K562 (cell line): ENCODE measurements at regions not wholly inside any gene's neighbourhood (a gene's known extent, or its start where the extent isn't known, plus 50 kb on each side); places are given as distances from the start of the nearest gene placed in this dataset.

Source experiments
- ATAC-seq: fragments of 200-7000 bp; cut with Tn5 transposase; 3 replicates; pipeline ENCODE4 v1.9.1; 2020; ENCODE audit warnings: moderate library complexity
- BruUV-seq: library from RNA; stranded (reverse); fragments of 400-500 nt; replicated peaks from 2 replicates; lab custom pipeline; 2021; lab: Mats Ljungman, UMichigan
- CTCF ChIA-PET: fragments of 300-600 bp; formaldehyde crosslinking; extraction: SDS; loops from one replicate; lab custom pipeline; 2021; ENCODE audit warnings: low intra/inter-chr PET ratio; lab: Yijun Ruan, JAX
- POLR2A ChIA-PET: fragments of 300-600, 350-650 bp; sonication (Branson Sonifier 250); formaldehyde crosslinking; extraction: SDS; loops from one replicate; lab custom pipeline; 2021; ENCODE audit warnings: antibody characterized with exemption, inconsistent platforms; lab: Yijun Ruan, JAX
- DNase-seq, 4 experiments: peaks; one replicate each; pipeline versions ENCODE4 v3.0.0 to v3.0.0-alpha.2; 2011 to 2018; ENCODE audit warnings: low spot score in 3 of 4, mixed read lengths in 3 of 4; ENCODE audit errors: extremely low read depth in 1 of 4
- FAIRE-seq: peaks from 2 replicates; lab custom pipeline; 2011; peaks lifted over from hg19 to GRCh38; lab: Jason Lieb, UNC
- H2AFZ ChIP-seq: 2 replicates; pipeline ENCODE4 v1.6.0; 2011; ENCODE audit warnings: low read depth, low read length, control low read depth, inconsistent platforms
- H3K27ac ChIP-seq: fragments of 200-600 bp; 3 replicates; pipeline ENCODE4 v1.8.0; 2011; ENCODE audit warnings: low read depth, mild to moderate bottlenecking, control low read depth, inconsistent platforms, low read length, moderate library complexity, mixed read lengths; ENCODE audit errors: extremely low read depth
- H3K27me3 ChIP-seq, 2 experiments: fragments of 300-600 bp in 1 of 2; 2 replicates in 1 of 2; 3 replicates in 1 of 2; pipeline versions ENCODE4 v1.6.0 to v1.8.0; 2011; ENCODE audit warnings: inconsistent platforms in 2 of 2, low read length in 2 of 2, mild to moderate bottlenecking in 1 of 2, mixed read lengths in 1 of 2, moderate library complexity in 1 of 2; ENCODE audit not compliant: control insufficient read depth in 2 of 2, insufficient read depth in 2 of 2
- H3K36me3 ChIP-seq: fragments of 300-600 bp; 3 replicates; pipeline ENCODE4 v1.8.0; 2011; ENCODE audit warnings: mild to moderate bottlenecking, low read length, inconsistent platforms; ENCODE audit not compliant: control insufficient read depth, insufficient read depth
- H3K4me1 ChIP-seq, 2 experiments: fragments of 200-600 bp in 1 of 2; replicated peaks in 1 of 2; 2 replicates in 1 of 2; 3 replicates in 1 of 2; pipeline versions ENCODE4 v1.5.1 to v1.8.0; 2011; ENCODE audit warnings: inconsistent platforms in 2 of 2, low read length in 2 of 2, mild to moderate bottlenecking in 1 of 2, mixed read lengths in 1 of 2, moderate library complexity in 1 of 2; ENCODE audit not compliant: control insufficient read depth in 2 of 2, insufficient read depth in 2 of 2
- H3K4me2 ChIP-seq: 2 replicates; pipeline ENCODE4 v1.6.1; 2011; ENCODE audit warnings: low read length, control low read depth, inconsistent platforms, mixed read lengths; ENCODE audit not compliant: insufficient read depth
- H3K4me3 ChIP-seq: fragments of 200-600 bp; sonication (generic), shearing (Covaris generic); 2 replicates; pipeline ENCODE4 v1.5.1; 2016; ENCODE audit warnings: control low read depth, inconsistent platforms
- H3K79me2 ChIP-seq: fragments of 200-600 bp; 3 replicates; pipeline ENCODE4 v1.8.0; 2011; ENCODE audit warnings: low read length, inconsistent platforms; ENCODE audit not compliant: control insufficient read depth, insufficient read depth
- H3K9ac ChIP-seq, 2 experiments: 2 replicates each; pipeline versions ENCODE4 v1.6.0 to v1.6.1; 2011; ENCODE audit warnings: low read depth in 2 of 2, low read length in 2 of 2, control low read depth in 1 of 2, inconsistent platforms in 1 of 2, mild to moderate bottlenecking in 1 of 2, mixed read lengths in 1 of 2; ENCODE audit not compliant: insufficient read depth in 1 of 2
- H3K9me1 ChIP-seq: one replicate; pipeline ENCODE4 v1.6.0; 2011; ENCODE audit warnings: inconsistent platforms, mild to moderate bottlenecking, low read length, moderate library complexity; ENCODE audit not compliant: control insufficient read depth, insufficient read depth
- H3K9me3 ChIP-seq: replicated peaks from 2 replicates; pipeline ENCODE4 v1.5.1; 2011; ENCODE audit warnings: low read depth, low read length, inconsistent platforms; ENCODE audit not compliant: control insufficient read depth, insufficient read depth
- H4K20me1 ChIP-seq: replicated peaks from 2 replicates; pipeline ENCODE4 v1.6.1; 2011; ENCODE audit warnings: low read length, inconsistent platforms, mixed read lengths; ENCODE audit not compliant: control insufficient read depth, insufficient read depth
- NFIC ChIP-seq: fragments of 450-650 bp; IDR thresholded peaks from 2 replicates; pipeline ENCODE4 v1.6.1; 2017; ENCODE audit warnings: mild to moderate bottlenecking, inconsistent platforms
- PTTG1 ChIP-seq: fragments of 450-650 bp; IDR thresholded peaks from 2 replicates; pipeline ENCODE4 v1.6.1; 2016; ENCODE audit warnings: low read depth, mild to moderate bottlenecking, missing genetic modification characterization, missing compliant biosample characterization
- ZKSCAN8 ChIP-seq: fragments of 200-800 bp; sonication (Bioruptor generic); IDR thresholded peaks from 2 replicates; pipeline ENCODE4 v1.6.1; 2016; ENCODE audit warnings: missing genetic modification characterization, missing compliant biosample characterization
- ZNF143 ChIP-seq: sonication (generic); formaldehyde crosslinking; IDR thresholded peaks from 2 replicates; pipeline ENCODE4 v1.9.0; 2022; ENCODE audit warnings: mild to moderate bottlenecking, missing genetic modification reagents
- ZNF41 ChIP-seq: fragments of 250-450 bp; sonication (Bioruptor Pico); conservative IDR thresholded peaks from 2 replicates; pipeline ENCODE4 v1.4.0; 2020; ENCODE audit warnings: mild to moderate bottlenecking
- WGBS: fragments of 100-300 bp; shearing (Covaris generic); methylation state at CpG from one replicate; pipeline ENCODE4 v1.1.6; 2016; ENCODE audit warnings: low coverage, mixed read lengths; ENCODE audit not compliant: insufficient coverage; ENCODE audit errors: missing lambda C conversion rate; 5-methylcytosine and 5-hydroxymethylcytosine counted together
- in situ Hi-C: fragments of 300-500 bp; cut with MboI; formaldehyde crosslinking; loops from 4 replicates; pipeline ENCODE4 v1.15.0; 2018; ENCODE audit warnings: inconsistent platforms, mixed read lengths
- intact Hi-C: fragments of 100-400 bp; cut with micrococcal nuclease; formaldehyde crosslinking; loops from 2 replicates; pipeline ENCODE4 v1.14.2; 2022
- TF ChIP-seq, protein P1 (sequence below): sonication (generic); formaldehyde crosslinking; IDR thresholded peaks from 2 replicates; pipeline ENCODE4 v1.8.0; 2023; ENCODE audit warnings: mild to moderate bottlenecking, missing genetic modification reagents
- TF ChIP-seq, protein P2 (sequence below): sonication (generic); formaldehyde crosslinking; IDR thresholded peaks from 2 replicates; pipeline ENCODE4 v1.8.0; 2023; ENCODE audit warnings: mild to moderate bottlenecking, missing genetic modification reagents

GRCh38 chr2:67649331-67650261 is 252.5 kb downstream of the ETAA1 start:
- WGBS: 3% methylated on average over 9 of the region's 9 CpGs
- DNase-seq (no peak), ATAC-seq (no peak), FAIRE-seq (no peak)
- Histone ChIP-seq H3K9ac (no peak overlapping the region), H4K20me1 (no peaks in the 10 kb centered on the region), H3K79me2 (no peaks in the 10 kb centered on the region), H2AFZ (no peak overlapping the region), H3K9me1 (no peaks in the 10 kb centered on the region), H3K9me3 (no peaks in the 10 kb centered on the region), H3K4me3 (no peak overlapping the region), H3K27ac (no peak overlapping the region), H3K36me3 (no peaks in the 10 kb centered on the region), H3K4me2 (no peak overlapping the region), H3K27me3 (no peaks in the 10 kb centered on the region), H3K4me1 (no peaks in the 10 kb centered on the region)
- in situ Hi-C loops: no loop called here
- ChIA-PET POLR2A (no interaction called here), CTCF (interaction anchor here (0.7 kb wide), 1 partner anchor 147 kb away, joined by 3 read pairs; no protein-coding TSS in a partner anchor)
- TF ChIP-seq, protein P1, sequence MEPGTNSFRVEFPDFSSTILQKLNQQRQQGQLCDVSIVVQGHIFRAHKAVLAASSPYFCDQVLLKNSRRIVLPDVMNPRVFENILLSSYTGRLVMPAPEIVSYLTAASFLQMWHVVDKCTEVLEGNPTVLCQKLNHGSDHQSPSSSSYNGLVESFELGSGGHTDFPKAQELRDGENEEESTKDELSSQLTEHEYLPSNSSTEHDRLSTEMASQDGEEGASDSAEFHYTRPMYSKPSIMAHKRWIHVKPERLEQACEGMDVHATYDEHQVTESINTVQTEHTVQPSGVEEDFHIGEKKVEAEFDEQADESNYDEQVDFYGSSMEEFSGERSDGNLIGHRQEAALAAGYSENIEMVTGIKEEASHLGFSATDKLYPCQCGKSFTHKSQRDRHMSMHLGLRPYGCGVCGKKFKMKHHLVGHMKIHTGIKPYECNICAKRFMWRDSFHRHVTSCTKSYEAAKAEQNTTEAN (CRISPR knock-in tag): no peak
- TF ChIP-seq NFIC (peak; percentile 60; the same call in 1 of the 2 replicates), ZNF143 (CRISPR knock-in tag) (no peak), ZNF41 (no peak), ZKSCAN8 (CRISPR knock-in tag) (no peak), PTTG1 (tag) (no peak)
- TF ChIP-seq, protein P2, sequence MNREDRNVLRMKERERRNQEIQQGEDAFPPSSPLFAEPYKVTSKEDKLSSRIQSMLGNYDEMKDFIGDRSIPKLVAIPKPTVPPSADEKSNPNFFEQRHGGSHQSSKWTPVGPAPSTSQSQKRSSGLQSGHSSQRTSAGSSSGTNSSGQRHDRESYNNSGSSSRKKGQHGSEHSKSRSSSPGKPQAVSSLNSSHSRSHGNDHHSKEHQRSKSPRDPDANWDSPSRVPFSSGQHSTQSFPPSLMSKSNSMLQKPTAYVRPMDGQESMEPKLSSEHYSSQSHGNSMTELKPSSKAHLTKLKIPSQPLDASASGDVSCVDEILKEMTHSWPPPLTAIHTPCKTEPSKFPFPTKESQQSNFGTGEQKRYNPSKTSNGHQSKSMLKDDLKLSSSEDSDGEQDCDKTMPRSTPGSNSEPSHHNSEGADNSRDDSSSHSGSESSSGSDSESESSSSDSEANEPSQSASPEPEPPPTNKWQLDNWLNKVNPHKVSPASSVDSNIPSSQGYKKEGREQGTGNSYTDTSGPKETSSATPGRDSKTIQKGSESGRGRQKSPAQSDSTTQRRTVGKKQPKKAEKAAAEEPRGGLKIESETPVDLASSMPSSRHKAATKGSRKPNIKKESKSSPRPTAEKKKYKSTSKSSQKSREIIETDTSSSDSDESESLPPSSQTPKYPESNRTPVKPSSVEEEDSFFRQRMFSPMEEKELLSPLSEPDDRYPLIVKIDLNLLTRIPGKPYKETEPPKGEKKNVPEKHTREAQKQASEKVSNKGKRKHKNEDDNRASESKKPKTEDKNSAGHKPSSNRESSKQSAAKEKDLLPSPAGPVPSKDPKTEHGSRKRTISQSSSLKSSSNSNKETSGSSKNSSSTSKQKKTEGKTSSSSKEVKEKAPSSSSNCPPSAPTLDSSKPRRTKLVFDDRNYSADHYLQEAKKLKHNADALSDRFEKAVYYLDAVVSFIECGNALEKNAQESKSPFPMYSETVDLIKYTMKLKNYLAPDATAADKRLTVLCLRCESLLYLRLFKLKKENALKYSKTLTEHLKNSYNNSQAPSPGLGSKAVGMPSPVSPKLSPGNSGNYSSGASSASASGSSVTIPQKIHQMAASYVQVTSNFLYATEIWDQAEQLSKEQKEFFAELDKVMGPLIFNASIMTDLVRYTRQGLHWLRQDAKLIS (CRISPR knock-in tag): no peak
- intact Hi-C loops: loop anchor here (10.0 kb wide), 1 partner anchor 1075 kb away; no protein-coding TSS in a partner anchor
- BruUV-seq: no TSS peak
